Heart left ventricle (tissue), 16 donors: ENCODE measurements at regions not wholly inside any gene's neighbourhood (a gene's known extent, or its start where the extent isn't known, plus 50 kb on each side); places are given as distances from the start of the nearest gene placed in this dataset.

Experiments used
- ATAC-seq, 4 donors: fragments of 200-7000 bp; cut with Tn5 transposase; one replicate each; pipeline ENCODE4 v1.9.1; 2020 to 2022; ENCODE audit warnings: moderate library complexity in 4 of 4, mild to moderate bottlenecking in 3 of 4, moderate number of reproducible peaks in 1 of 4
- DNase-seq, 5 donors: peaks; one replicate each; pipeline ENCODE4 v3.0.0-alpha.2; 2020
- H3K27ac ChIP-seq, 12 donors: fragments of 200-600 bp; sonication (generic) in 4 of 12; one replicate each; pipeline versions ENCODE4 v1.5.0 to v1.8.0; 2016 to 2022; ENCODE audit warnings: mild to moderate bottlenecking in 2 of 12
- H3K27me3 ChIP-seq, 9 donors: fragments of 200-600 bp; sonication (generic) in 2 of 9; one replicate each; pipeline versions ENCODE4 v1.5.1 to v1.8.0; 2016 to 2022; ENCODE audit warnings: mild to moderate bottlenecking in 3 of 9
- H3K36me3 ChIP-seq, 9 donors: fragments of 200-600 bp; sonication (generic) in 2 of 9; one replicate each; pipeline versions ENCODE4 v1.5.0 to v1.8.0; 2018 to 2022; ENCODE audit warnings: mild to moderate bottlenecking in 2 of 9
- H3K4me1 ChIP-seq, 12 donors: fragments of 200-600 bp; sonication (generic) in 4 of 12; one replicate each; pipeline versions ENCODE4 v1.5.0 to v1.8.0; 2016 to 2022; ENCODE audit warnings: mild to moderate bottlenecking in 3 of 12
- H3K4me3 ChIP-seq, 12 donors: fragments of 200-600 bp; sonication (generic) in 4 of 12; one replicate each; pipeline versions ENCODE4 v1.5.0 to v1.8.0; 2017 to 2022; ENCODE audit warnings: mild to moderate bottlenecking in 9 of 12, moderate library complexity in 4 of 12
- H3K9me3 ChIP-seq, 12 donors: fragments of 200-600 bp; sonication (generic) in 4 of 12; one replicate each; pipeline versions ENCODE4 v1.5.0 to v1.8.0; 2016 to 2022; ENCODE audit warnings: mild to moderate bottlenecking in 1 of 12
- POLR2A ChIP-seq, 2 donors: fragments of 450-650 bp; IDR thresholded peaks; one replicate each; pipeline ENCODE4 v1.6.1; 2017; ENCODE audit warnings: antibody characterized with exemption in 2 of 2, mild to moderate bottlenecking in 2 of 2, moderate library complexity in 2 of 2
- WGBS, 4 donors: extraction: QIAGEN DNeasy Blood & Tissue Kit in 2 of 4; methylation state at CpG; one replicate each; pipeline versions ENCODE4 v1.1.5 to v1.1.7; 2013 to 2018; 5-methylcytosine and 5-hydroxymethylcytosine counted together
- intact Hi-C, 10 donors: fragments of 100-400 bp; cut with DNase I; formaldehyde crosslinking; loops; one replicate each; pipeline versions ENCODE4 v1.11.1 to v1.14.2; 2022
- TF ChIP-seq, protein P1 (sequence below), 12 donors: fragments of 200-600 bp; sonication (generic) in 4 of 12; IDR thresholded peaks; one replicate each; pipeline versions ENCODE4 v1.5.0 to v1.8.0; 2018 to 2022; ENCODE audit warnings: antibody characterized with exemption in 12 of 12, mild to moderate bottlenecking in 5 of 12
- donor health status: ischemic (EF 13 %, LVEDD 7.1; RV severe dilation, severe dysfunction).
- donor health status: healthy with polysubstance abuse.
- donor health status: DM: no; HTN: yes; CAD: no.
- donor health status: DM: no; HTN: no; CAD: no.
- donor health status: ischemic (EF 25% LVEDD 6.9; RV normal size, moderate dysfunction).
- donor health status: ischemic (EF 25% LVEDD 5.7; RV mildly dilated, moderate dysfunction).
- donor health status: healthy.
- donor health status: DM: yes; HTN: yes; CAD: no.
- donor health status: ischemic (EF 35%, LVEDD 5.7; RV mildly dilated, moderate dysfunction).
- donor health status: nonischemic (EF 11% LVEDD 7.7; RV severe dilation, severe dysfunction).
- donor health status: DM: yes; HTN: yes; CAD: no.
- donor health status: PGD.
- donor health status: ischemic (EF 29% LVEDD 5.4; RV normal size, mild dysfunction).
- donor health status: nonischemic (EF 23%, LVEDD 6.1; RV moderate dilation, normal function).

DNA sequence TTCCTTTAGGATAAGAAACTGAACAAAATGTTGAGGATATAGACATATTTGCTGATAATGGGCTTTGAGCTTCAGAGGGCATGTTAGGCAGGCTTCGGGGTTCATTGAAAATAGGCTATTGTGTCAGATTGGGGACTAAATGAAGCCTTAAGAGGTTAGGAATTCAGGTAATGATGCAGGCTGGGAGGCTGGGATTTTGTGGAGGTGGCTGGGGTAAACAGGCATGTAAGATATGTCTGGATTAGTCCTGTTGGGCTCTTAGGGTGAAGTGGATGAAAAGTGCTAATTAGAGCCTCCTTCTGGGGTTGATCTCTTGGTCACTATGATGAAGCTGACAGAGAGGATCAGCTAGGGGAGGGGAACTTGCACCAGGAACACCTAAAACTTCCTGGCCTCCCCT is 80.2 kb upstream of the ESX1 start:
- 63 to 79% (median 73%) methylated on average over 1 of the region's 1 CpG for WGBS, 4 donors
- intact Hi-C loops = no loop called here
- H3K4me3 ChIP-seq = no peak overlapping the region
- H3K27ac ChIP-seq = no peak overlapping the region
- no peaks in the 10 kb centered on the region for H3K4me1 ChIP-seq
- H3K9me3 ChIP-seq = no peaks in the 10 kb centered on the region
- H3K36me3 ChIP-seq = no peaks in the 10 kb centered on the region
- DNase-seq (no peak), ATAC-seq (no peak)
- peaks cover 0 to 38% (median 0%) of the 10 kb centered on the region in 9 donors for H3K27me3 ChIP-seq
- TF ChIP-seq, protein P1, sequence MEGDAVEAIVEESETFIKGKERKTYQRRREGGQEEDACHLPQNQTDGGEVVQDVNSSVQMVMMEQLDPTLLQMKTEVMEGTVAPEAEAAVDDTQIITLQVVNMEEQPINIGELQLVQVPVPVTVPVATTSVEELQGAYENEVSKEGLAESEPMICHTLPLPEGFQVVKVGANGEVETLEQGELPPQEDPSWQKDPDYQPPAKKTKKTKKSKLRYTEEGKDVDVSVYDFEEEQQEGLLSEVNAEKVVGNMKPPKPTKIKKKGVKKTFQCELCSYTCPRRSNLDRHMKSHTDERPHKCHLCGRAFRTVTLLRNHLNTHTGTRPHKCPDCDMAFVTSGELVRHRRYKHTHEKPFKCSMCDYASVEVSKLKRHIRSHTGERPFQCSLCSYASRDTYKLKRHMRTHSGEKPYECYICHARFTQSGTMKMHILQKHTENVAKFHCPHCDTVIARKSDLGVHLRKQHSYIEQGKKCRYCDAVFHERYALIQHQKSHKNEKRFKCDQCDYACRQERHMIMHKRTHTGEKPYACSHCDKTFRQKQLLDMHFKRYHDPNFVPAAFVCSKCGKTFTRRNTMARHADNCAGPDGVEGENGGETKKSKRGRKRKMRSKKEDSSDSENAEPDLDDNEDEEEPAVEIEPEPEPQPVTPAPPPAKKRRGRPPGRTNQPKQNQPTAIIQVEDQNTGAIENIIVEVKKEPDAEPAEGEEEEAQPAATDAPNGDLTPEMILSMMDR (IDR thresholded peaks at IDR 0.05) = no peak
- no peak for TF ChIP-seq POLR2A (IDR thresholded peaks at IDR 0.05)

DNA sequence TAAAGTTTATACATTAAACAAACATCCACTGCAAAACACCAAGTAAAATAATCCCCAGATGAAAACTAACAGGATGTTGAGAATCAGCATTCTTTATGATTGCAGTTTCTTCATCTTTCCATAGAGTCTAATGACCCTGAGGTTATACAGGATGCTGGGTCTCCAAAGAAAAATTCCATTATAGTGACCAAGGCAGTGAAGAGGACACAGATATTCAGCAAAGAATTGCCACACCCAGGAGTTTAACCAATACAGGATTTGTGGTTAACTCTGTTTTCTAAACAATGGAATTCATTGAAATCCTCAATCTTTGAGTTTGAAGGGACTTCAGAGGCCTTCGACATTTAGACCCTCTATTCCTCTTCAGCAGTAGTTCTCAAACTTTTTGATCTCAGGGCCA is 76.2 kb upstream of the ESX1 start:
- intact Hi-C loops = no loop called here
- Histone ChIP-seq H3K27me3 (peaks cover 0 to 22% (median 0%) of the 10 kb centered on the region in 9 donors), H3K4me1 (no peaks in the 10 kb centered on the region), H3K9me3 (no peaks in the 10 kb centered on the region), H3K36me3 (no peaks in the 10 kb centered on the region), H3K27ac (no peak overlapping the region), H3K4me3 (no peak overlapping the region)
- no peak for ATAC-seq
- DNase-seq = no peak
- 73 to 90% (median 78%) methylated on average over 1 of the region's 1 CpG for WGBS, 4 donors
- no peak for TF ChIP-seq POLR2A (IDR thresholded peaks at IDR 0.05)
- TF ChIP-seq, protein P1 (IDR thresholded peaks at IDR 0.05) = no peak

DNA sequence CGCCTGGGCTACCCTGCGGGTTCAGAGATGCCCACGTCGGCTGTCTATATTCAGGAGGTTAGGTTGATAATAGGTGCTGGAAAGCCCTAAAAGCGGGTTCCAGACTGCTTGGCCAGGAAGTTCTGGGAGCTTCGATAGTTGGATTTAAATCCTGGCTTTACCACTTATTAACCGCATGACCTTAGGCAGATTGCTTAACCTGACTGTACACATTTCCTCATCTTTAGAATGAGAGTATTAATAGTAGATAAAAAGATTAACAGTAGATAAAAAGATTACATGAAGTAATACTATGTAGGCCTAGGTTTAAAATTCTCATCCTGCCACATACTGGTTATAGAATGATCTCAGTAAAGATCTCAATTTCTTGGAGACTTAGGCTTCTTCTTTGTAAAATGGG is 75.0 kb upstream of the ESX1 start:
- no peak overlapping the region for H3K4me3 ChIP-seq
- DNase-seq (no peak), ATAC-seq (no peak)
- no peaks in the 10 kb centered on the region for H3K4me1 ChIP-seq
- peaks cover 0 to 9% (median 0%) of the 10 kb centered on the region in 9 donors for H3K27me3 ChIP-seq
- TF ChIP-seq POLR2A (IDR thresholded peaks at IDR 0.05) = no peak
- TF ChIP-seq, protein P1 (IDR thresholded peaks at IDR 0.05) = no peak
- H3K27ac ChIP-seq = no peak overlapping the region
- H3K9me3 ChIP-seq = no peaks in the 10 kb centered on the region
- no peaks in the 10 kb centered on the region for H3K36me3 ChIP-seq
- 84 to 93% (median 89%) methylated on average over 7 of the region's 7 CpGs for WGBS, 4 donors
- intact Hi-C loops = no loop called here

DNA sequence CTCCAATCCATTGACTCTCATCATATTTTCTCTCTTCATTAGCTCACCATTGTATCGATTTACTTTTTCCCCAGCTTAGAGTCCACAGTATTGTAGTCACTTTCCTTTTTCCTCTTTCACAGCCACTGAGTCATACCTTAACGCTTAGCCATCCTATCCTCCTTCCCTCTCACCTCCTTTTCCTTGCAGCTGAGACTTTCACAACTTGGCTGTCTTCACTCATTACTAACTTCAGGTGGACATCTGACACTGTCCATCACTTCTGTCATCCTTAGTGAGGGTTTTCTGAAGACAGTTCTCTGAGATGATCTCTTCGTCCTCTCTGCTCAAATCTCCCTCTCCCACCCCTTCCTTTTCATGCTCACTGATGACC is 70.5 kb upstream of the ESX1 start:
- intact Hi-C loops = no loop called here
- Histone ChIP-seq H3K4me1 (no peaks in the 10 kb centered on the region), H3K27me3 (no peaks in the 10 kb centered on the region), H3K36me3 (no peaks in the 10 kb centered on the region), H3K27ac (no peak overlapping the region), H3K4me3 (no peak overlapping the region), H3K9me3 (no peaks in the 10 kb centered on the region)
- no peak for TF ChIP-seq POLR2A (IDR thresholded peaks at IDR 0.05)
- TF ChIP-seq, protein P1 (IDR thresholded peaks at IDR 0.05) = no peak
- ATAC-seq (no peak), DNase-seq (no peak)
- WGBS, 4 donors = 62 to 73% (median 68%) methylated on average over 3 of the region's 3 CpGs
